ENCODE measurements at regions not wholly inside any gene's neighbourhood (a gene's known extent, or its start where the extent isn't known, plus 50 kb on each side); places are given as distances from the start of the nearest gene placed in this dataset.
A peak's percentile ranks its signal among the peaks of the same experiment; 100 is the strongest.

- H3K27ac ChIP-seq = no peak overlapping the region
- TF ChIP-seq CTCF (IDR thresholded peaks at IDR 0.05) (peak; percentile 45), ZFX (IDR thresholded peaks at IDR 0.05; ENCODE audit: borderline replicate concordance) (no peak)
Measured at GRCh38 chr15:60134609-60135008, 130.5 kb downstream of the FOXB1 start.

GRCh38 chr15:60135961-60136360, 131.8 kb downstream of the FOXB1 start:
- H3K27ac ChIP-seq = no peak overlapping the region
- TF ChIP-seq ZFX (IDR thresholded peaks at IDR 0.05; ENCODE audit: borderline replicate concordance) (no peak), CTCF (IDR thresholded peaks at IDR 0.05) (no peak)

GRCh38 chr15:60137711-60138396, 133.7 kb downstream of the FOXB1 start:
- H3K27ac ChIP-seq = no peak overlapping the region
- TF ChIP-seq CTCF (IDR thresholded peaks at IDR 0.05) (no peak), ZFX (IDR thresholded peaks at IDR 0.05; ENCODE audit: borderline replicate concordance) (no peak)

- H3K27ac ChIP-seq = no peak overlapping the region
- TF ChIP-seq CTCF (IDR thresholded peaks at IDR 0.05) (no peak), ZFX (IDR thresholded peaks at IDR 0.05; ENCODE audit: borderline replicate concordance) (no peak)
Measured at GRCh38 chr15:60138397-60138968, 134.4 kb downstream of the FOXB1 start.

DNA sequence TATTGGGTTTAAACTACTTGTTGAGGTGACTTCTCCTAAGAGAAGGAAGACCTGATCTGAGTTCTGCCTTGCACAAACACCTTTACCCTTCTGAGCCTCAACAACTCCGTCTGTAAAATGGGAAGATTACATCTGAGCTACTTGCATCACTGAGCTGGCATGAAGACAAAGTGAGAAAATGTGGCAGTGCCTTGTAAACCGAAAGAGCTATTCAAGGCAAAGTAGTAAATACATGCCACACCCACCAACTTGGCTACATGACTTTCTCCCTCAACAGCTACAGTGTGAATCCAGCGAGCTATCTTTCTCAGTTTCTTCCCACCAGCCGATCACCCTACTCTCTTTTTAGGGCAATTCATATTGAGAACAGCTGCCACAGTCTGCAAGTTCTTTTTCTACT, 148.3 kb downstream of the FOXB1 start:
- TF ChIP-seq ZFX (IDR thresholded peaks at IDR 0.05; ENCODE audit: borderline replicate concordance) = no peak
- no peak for TF ChIP-seq CTCF (IDR thresholded peaks at IDR 0.05)

GRCh38 chr15:60154764-60155325, 150.7 kb downstream of the FOXB1 start:
- TF ChIP-seq ZFX (IDR thresholded peaks at IDR 0.05; ENCODE audit: borderline replicate concordance) = no peak
- TF ChIP-seq CTCF (IDR thresholded peaks at IDR 0.05) = no peak
- no peak overlapping the region for H3K27ac ChIP-seq

More for the DNA sequence above, 148.3 kb downstream of the FOXB1 start:
- no peak overlapping the region for H3K27ac ChIP-seq

DNA sequence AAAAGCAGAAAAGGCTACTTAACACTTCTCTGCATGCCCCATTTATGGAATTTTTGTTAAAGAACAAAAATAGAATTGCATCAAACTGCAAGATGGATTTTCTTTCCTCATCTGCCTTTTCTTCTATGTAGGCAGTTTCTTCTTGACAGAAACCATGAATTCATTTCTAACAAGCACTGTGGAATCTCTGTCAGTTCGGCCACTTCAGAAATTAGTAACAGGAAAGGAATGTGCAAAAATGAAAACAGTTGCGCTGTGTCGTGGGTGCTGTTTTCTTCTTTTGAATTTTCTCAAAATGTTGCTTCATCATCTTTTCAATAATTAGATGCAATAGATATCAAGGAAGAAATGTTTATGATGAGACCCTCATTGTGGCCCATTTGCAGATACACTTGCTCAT, 151.6 kb downstream of the FOXB1 start:
- TF ChIP-seq ZFX (IDR thresholded peaks at IDR 0.05; ENCODE audit: borderline replicate concordance) (no peak), CTCF (IDR thresholded peaks at IDR 0.05) (no peak)

More for the DNA sequence above, 151.6 kb downstream of the FOXB1 start:
- H3K27ac ChIP-seq = no peak overlapping the region
